ENCODE measurements at regions not wholly inside any gene's neighbourhood (a gene's known extent, or its start where the extent isn't known, plus 50 kb on each side); places are given as distances from the start of the nearest gene placed in this dataset.

- no peaks in the 10 kb centered on the region for H3K27me3 ChIP-seq
- H3K27ac ChIP-seq, result no peak overlapping the region
- H3K36me3 ChIP-seq, result no peaks in the 10 kb centered on the region
- no peak for DNase-seq
- no peak overlapping the region for H3K4me3 ChIP-seq
- no peaks in the 10 kb centered on the region for H3K4me1 ChIP-seq
- TF ChIP-seq POLR2A (IDR thresholded peaks at IDR 0.05) (no peak), CTCF (IDR thresholded peaks at IDR 0.05) (no peak)
- no peaks in the 10 kb centered on the region for H3K9me3 ChIP-seq
- intact Hi-C loops (cut with DNase I; ENCODE audit: low total_unique reads), result no loop called here
These were observed 162.7 kb downstream of the SP3 start for GRCh38 chr2:173802518-173802917.

GRCh38 chr2:173803449-173803848 lies 161.7 kb downstream of the SP3 start:
- Histone ChIP-seq H3K36me3 (no peaks in the 10 kb centered on the region), H3K27me3 (no peaks in the 10 kb centered on the region), H3K9me3 (no peaks in the 10 kb centered on the region), H3K27ac (no peak overlapping the region), H3K4me3 (no peak overlapping the region), H3K4me1 (no peaks in the 10 kb centered on the region)
- intact Hi-C loops (cut with DNase I; ENCODE audit: low total_unique reads), result no loop called here
- TF ChIP-seq CTCF (IDR thresholded peaks at IDR 0.05), result no peak
- TF ChIP-seq POLR2A (IDR thresholded peaks at IDR 0.05), result no peak
- DNase-seq, result no peak

GRCh38 chr2:173806761-173807160 lies 158.4 kb downstream of the SP3 start:
- Histone ChIP-seq H3K27me3 (no peaks in the 10 kb centered on the region), H3K4me1 (no peaks in the 10 kb centered on the region), H3K27ac (no peak overlapping the region), H3K36me3 (no peaks in the 10 kb centered on the region), H3K9me3 (no peaks in the 10 kb centered on the region), H3K4me3 (no peak overlapping the region)
- intact Hi-C loops (cut with DNase I; ENCODE audit: low total_unique reads), result no loop called here
- no peak for TF ChIP-seq POLR2A (IDR thresholded peaks at IDR 0.05)
- no peak for TF ChIP-seq CTCF (IDR thresholded peaks at IDR 0.05)
- DNase-seq, result no peak

- Histone ChIP-seq H3K4me1 (no peaks in the 10 kb centered on the region), H3K9me3 (no peaks in the 10 kb centered on the region), H3K27ac (no peak overlapping the region), H3K4me3 (no peak overlapping the region), H3K27me3 (no peaks in the 10 kb centered on the region), H3K36me3 (no peaks in the 10 kb centered on the region)
- DNase-seq, result no peak
- TF ChIP-seq POLR2A (IDR thresholded peaks at IDR 0.05) (no peak), CTCF (IDR thresholded peaks at IDR 0.05) (no peak)
- intact Hi-C loops (cut with DNase I; ENCODE audit: low total_unique reads), result no loop called here
These were observed 156.5 kb downstream of the SP3 start for GRCh38 chr2:173808718-173809117.

GRCh38 chr2:173812321-173812720 lies 152.9 kb downstream of the SP3 start:
- Histone ChIP-seq H3K36me3 (no peaks in the 10 kb centered on the region), H3K4me1 (no peaks in the 10 kb centered on the region), H3K9me3 (no peaks in the 10 kb centered on the region), H3K4me3 (no peak overlapping the region), H3K27ac (no peak overlapping the region), H3K27me3 (no peaks in the 10 kb centered on the region)
- DNase-seq, result no peak
- no peak for TF ChIP-seq POLR2A (IDR thresholded peaks at IDR 0.05)
- TF ChIP-seq CTCF (IDR thresholded peaks at IDR 0.05), result no peak
- intact Hi-C loops (cut with DNase I; ENCODE audit: low total_unique reads), result no loop called here
